Vagina (tissue), 2 donors: ENCODE measurements at regions not wholly inside any gene's neighbourhood (a gene's known extent, or its start where the extent isn't known, plus 50 kb on each side); places are given as distances from the start of the nearest gene placed in this dataset.
"Not testable (repeated sequence)": the region's sequence is repeated elsewhere in the genome, so short reads cannot be mapped to it uniquely, and the experiment has no call there.

Experiments
- DNase-seq, 2 donors: peaks; one replicate each; pipeline ENCODE4 v3.0.0-alpha.2; 2017; ENCODE audit errors: extremely low spot score in 2 of 2
- H3K27ac ChIP-seq: fragments of 200-600 bp; sonication (generic); one replicate; pipeline ENCODE4 v1.5.1; 2019
- H3K27me3 ChIP-seq: fragments of 200-600 bp; sonication (generic); one replicate; pipeline ENCODE4 v1.5.1; 2019
- H3K36me3 ChIP-seq, 2 donors: fragments of 200-600 bp; sonication (generic); one replicate each; pipeline ENCODE4 v1.5.1; 2017 to 2019
- H3K4me1 ChIP-seq: fragments of 200-600 bp; sonication (generic); one replicate; pipeline ENCODE4 v1.5.1; 2019
- H3K4me3 ChIP-seq, 2 donors: fragments of 200-600 bp; sonication (generic); 1 replicate in 1 of 2; 2 replicates in 1 of 2; pipeline ENCODE4 v1.5.1; 2016 to 2019
- H3K9me3 ChIP-seq: fragments of 200-600 bp; sonication (generic); one replicate; pipeline ENCODE4 v1.5.1; 2019
- CTCF ChIP-seq, 3 experiments: fragments of 450-650 bp in 2 of 3; fragments of 200-600 bp in 1 of 3; sonication (generic) in 1 of 3; IDR thresholded peaks; one replicate each; pipeline ENCODE4 v1.5.1; 2017 to 2019; ENCODE audit warnings: antibody characterized with exemption in 3 of 3, mild to moderate bottlenecking in 2 of 3, moderate library complexity in 2 of 3
- POLR2A ChIP-seq, 2 donors: fragments of 450-650 bp; IDR thresholded peaks; one replicate each; pipeline ENCODE4 v1.6.1; 2017; ENCODE audit warnings: antibody characterized with exemption in 2 of 2, mild to moderate bottlenecking in 2 of 2, moderate library complexity in 2 of 2
- POLR2AphosphoS5 ChIP-seq, 2 donors: sonication (generic); formaldehyde crosslinking; IDR thresholded peaks; one replicate each; pipeline ENCODE4 v1.9.0; 2017; ENCODE audit warnings: antibody characterized with exemption in 2 of 2, mild to moderate bottlenecking in 2 of 2, low read depth in 1 of 2; ENCODE audit not compliant: insufficient read depth in 1 of 2
- intact Hi-C: fragments of 100-400 bp; cut with DNase I; formaldehyde crosslinking; loops from one replicate; pipeline ENCODE4 v1.15.1; 2023

GRCh38 chr9:1173993-1174392 lies 123.8 kb downstream of the DMRT2 start:
- no peaks in the 10 kb centered on the region for H3K27me3 ChIP-seq
- no peak for DNase-seq
- H3K4me3 ChIP-seq, result no peak overlapping the region
- H3K27ac ChIP-seq, result no peak overlapping the region
- H3K4me1 ChIP-seq, result no peaks in the 10 kb centered on the region
- intact Hi-C loops, result no loop called here
- no peak for TF ChIP-seq POLR2A (IDR thresholded peaks at IDR 0.05)
- no peaks in the 10 kb centered on the region for H3K36me3 ChIP-seq
- H3K9me3 ChIP-seq, result no peaks in the 10 kb centered on the region

- DNase-seq, result no peak
- no peaks in the 10 kb centered on the region for H3K4me1 ChIP-seq
- no peak overlapping the region for H3K27ac ChIP-seq
- no peak overlapping the region for H3K4me3 ChIP-seq
- no peaks in the 10 kb centered on the region for H3K9me3 ChIP-seq
- no peaks in the 10 kb centered on the region for H3K27me3 ChIP-seq
- no peaks in the 10 kb centered on the region for H3K36me3 ChIP-seq
- intact Hi-C loops, result no loop called here
- TF ChIP-seq CTCF (IDR thresholded peaks at IDR 0.05), result no peak
- TF ChIP-seq POLR2A (IDR thresholded peaks at IDR 0.05), result no peak
- TF ChIP-seq POLR2AphosphoS5 (IDR thresholded peaks at IDR 0.05; ENCODE audit: insufficient read depth in 1 of 2, low read depth in 1 of 2), result no peak
Measured at GRCh38 chr9:1179366-1179765, 129.2 kb downstream of the DMRT2 start.

- intact Hi-C loops, result no loop called here
- TF ChIP-seq POLR2AphosphoS5 (IDR thresholded peaks at IDR 0.05; ENCODE audit: insufficient read depth in 1 of 2, low read depth in 1 of 2) (no peak), POLR2A (IDR thresholded peaks at IDR 0.05) (no peak), CTCF (IDR thresholded peaks at IDR 0.05) (no peak)
- DNase-seq, result no peak
- H3K4me1 ChIP-seq, result no peaks in the 10 kb centered on the region
- H3K9me3 ChIP-seq, result no peaks in the 10 kb centered on the region
- no peak overlapping the region for H3K27ac ChIP-seq
- no peaks in the 10 kb centered on the region for H3K27me3 ChIP-seq
- H3K4me3 ChIP-seq, result no peak overlapping the region
- H3K36me3 ChIP-seq, result no peaks in the 10 kb centered on the region
Measured at GRCh38 chr9:1184146-1184545, 134.0 kb downstream of the DMRT2 start.

- H3K4me3 ChIP-seq, DNase-seq, H3K27me3 ChIP-seq, H3K9me3 ChIP-seq, H3K4me1 ChIP-seq, H3K36me3 ChIP-seq, intact Hi-C loops, H3K27ac ChIP-seq: not testable (repeated sequence)
Measured at GRCh38 chr9:1187137-1187536, 137.0 kb downstream of the DMRT2 start.

- DNase-seq, H3K4me3 ChIP-seq, H3K27ac ChIP-seq, H3K9me3 ChIP-seq, intact Hi-C loops, H3K27me3 ChIP-seq, H3K36me3 ChIP-seq, H3K4me1 ChIP-seq: not testable (repeated sequence)
Measured at GRCh38 chr9:1195636-1196035, 145.5 kb downstream of the DMRT2 start.

GRCh38 chr9:1198085-1198484 lies 147.9 kb downstream of the DMRT2 start:
- Histone ChIP-seq H3K36me3 (no peaks in the 10 kb centered on the region), H3K27ac (no peak overlapping the region), H3K4me1 (no peaks in the 10 kb centered on the region), H3K9me3 (no peaks in the 10 kb centered on the region), H3K27me3 (no peaks in the 10 kb centered on the region), H3K4me3 (no peak overlapping the region)
- intact Hi-C loops, result no loop called here
- TF ChIP-seq POLR2A (IDR thresholded peaks at IDR 0.05) (no peak), CTCF (IDR thresholded peaks at IDR 0.05) (no peak), POLR2AphosphoS5 (IDR thresholded peaks at IDR 0.05; ENCODE audit: insufficient read depth in 1 of 2, low read depth in 1 of 2) (no peak)
- no peak for DNase-seq

- no peaks in the 10 kb centered on the region for H3K9me3 ChIP-seq
- no peak for TF ChIP-seq POLR2A (IDR thresholded peaks at IDR 0.05)
- TF ChIP-seq CTCF (IDR thresholded peaks at IDR 0.05), result no peak
- no peak for TF ChIP-seq POLR2AphosphoS5 (IDR thresholded peaks at IDR 0.05; ENCODE audit: insufficient read depth in 1 of 2, low read depth in 1 of 2)
- no peak for DNase-seq
- H3K36me3 ChIP-seq, result no peaks in the 10 kb centered on the region
- H3K27me3 ChIP-seq, result no peaks in the 10 kb centered on the region
- H3K27ac ChIP-seq, result no peak overlapping the region
- no peak overlapping the region for H3K4me3 ChIP-seq
- intact Hi-C loops, result no loop called here
- no peaks in the 10 kb centered on the region for H3K4me1 ChIP-seq
Measured at GRCh38 chr9:1200847-1201251, 150.7 kb downstream of the DMRT2 start.
